22Rv1 (cell line): ENCODE measurements at regions not wholly inside any gene's neighbourhood (a gene's known extent, or its start where the extent isn't known, plus 50 kb on each side); places are given as distances from the start of the nearest gene placed in this dataset.

Source experiments
- H3K27ac ChIP-seq: fragments of 450-650 bp; 2 replicates; pipeline ENCODE4 v1.5.1; 2017
- ZFX ChIP-seq: fragments of 450-650 bp; IDR thresholded peaks from 2 replicates; pipeline ENCODE4 v1.6.1; 2017; ENCODE audit warnings: antibody characterized with exemption, borderline replicate concordance
- TF ChIP-seq, protein P1 (sequence below): fragments of 450-650 bp; IDR thresholded peaks from 2 replicates; pipeline ENCODE4 v1.5.1; 2017; ENCODE audit warnings: mild to moderate bottlenecking

DNA sequence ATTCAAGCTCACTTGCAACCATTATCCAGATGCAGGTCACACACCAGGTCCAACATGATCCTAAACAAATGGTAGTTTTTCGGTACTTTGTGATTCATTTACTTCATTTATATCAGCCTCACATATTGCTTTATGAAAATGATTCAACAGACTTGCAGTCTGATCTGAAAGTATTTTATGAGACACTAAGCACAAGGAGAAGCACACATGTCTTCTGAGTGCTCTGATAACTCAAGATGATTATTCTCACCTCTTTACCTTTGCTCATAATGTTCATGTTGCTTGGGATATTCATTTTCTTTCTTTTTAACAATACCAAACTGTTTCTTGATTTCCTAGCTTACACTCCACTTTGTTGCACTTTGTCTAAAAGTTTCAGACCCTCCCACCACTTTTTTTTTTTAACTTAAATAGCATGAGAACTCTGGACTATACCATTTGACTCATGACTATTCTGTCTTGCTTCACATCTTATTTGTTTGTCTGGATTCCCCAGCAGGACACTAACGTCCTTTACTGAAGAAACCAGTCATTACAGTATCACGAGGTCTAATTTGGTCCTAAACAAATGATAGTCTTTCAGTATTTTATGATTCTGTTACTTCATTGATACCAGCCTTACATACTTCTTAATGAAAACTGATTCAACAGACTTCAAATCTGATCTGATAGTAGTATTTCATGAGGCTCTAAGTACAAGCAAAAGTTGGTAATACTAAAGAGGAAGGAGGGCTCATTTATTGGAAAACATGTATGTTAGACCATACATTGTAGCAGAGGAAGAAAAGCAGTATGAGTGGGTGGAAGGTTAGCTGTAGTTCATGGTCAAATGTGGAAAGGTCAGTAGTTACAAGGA lies 171.8 kb upstream of the AHR start:
- TF ChIP-seq, protein P1, sequence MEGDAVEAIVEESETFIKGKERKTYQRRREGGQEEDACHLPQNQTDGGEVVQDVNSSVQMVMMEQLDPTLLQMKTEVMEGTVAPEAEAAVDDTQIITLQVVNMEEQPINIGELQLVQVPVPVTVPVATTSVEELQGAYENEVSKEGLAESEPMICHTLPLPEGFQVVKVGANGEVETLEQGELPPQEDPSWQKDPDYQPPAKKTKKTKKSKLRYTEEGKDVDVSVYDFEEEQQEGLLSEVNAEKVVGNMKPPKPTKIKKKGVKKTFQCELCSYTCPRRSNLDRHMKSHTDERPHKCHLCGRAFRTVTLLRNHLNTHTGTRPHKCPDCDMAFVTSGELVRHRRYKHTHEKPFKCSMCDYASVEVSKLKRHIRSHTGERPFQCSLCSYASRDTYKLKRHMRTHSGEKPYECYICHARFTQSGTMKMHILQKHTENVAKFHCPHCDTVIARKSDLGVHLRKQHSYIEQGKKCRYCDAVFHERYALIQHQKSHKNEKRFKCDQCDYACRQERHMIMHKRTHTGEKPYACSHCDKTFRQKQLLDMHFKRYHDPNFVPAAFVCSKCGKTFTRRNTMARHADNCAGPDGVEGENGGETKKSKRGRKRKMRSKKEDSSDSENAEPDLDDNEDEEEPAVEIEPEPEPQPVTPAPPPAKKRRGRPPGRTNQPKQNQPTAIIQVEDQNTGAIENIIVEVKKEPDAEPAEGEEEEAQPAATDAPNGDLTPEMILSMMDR = no peak

DNA sequence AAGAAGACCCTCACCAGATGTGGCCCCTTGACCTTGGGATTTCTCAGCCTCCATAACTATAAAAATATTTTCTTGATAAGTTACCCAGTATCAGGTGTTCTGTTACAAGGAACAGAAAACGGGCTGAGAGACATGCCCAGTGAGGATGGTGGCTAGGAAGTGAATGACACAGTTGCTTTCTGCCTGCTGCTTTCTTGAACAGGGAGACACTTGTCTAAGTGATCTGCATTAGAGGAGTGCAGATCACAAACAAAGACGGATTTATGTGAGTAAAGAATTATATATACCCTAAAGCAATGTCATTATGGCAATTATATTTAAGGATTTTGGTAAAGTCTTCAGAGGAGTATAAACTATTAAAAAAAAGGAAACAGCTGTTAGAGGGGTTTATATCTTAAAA lies 169.2 kb upstream of the AHR start:
- TF ChIP-seq, protein P1 = no peak
- no peak for TF ChIP-seq ZFX
- no peak overlapping the region for H3K27ac ChIP-seq

More for the DNA sequence above, 171.8 kb upstream of the AHR start:
- no peak overlapping the region for H3K27ac ChIP-seq

DNA sequence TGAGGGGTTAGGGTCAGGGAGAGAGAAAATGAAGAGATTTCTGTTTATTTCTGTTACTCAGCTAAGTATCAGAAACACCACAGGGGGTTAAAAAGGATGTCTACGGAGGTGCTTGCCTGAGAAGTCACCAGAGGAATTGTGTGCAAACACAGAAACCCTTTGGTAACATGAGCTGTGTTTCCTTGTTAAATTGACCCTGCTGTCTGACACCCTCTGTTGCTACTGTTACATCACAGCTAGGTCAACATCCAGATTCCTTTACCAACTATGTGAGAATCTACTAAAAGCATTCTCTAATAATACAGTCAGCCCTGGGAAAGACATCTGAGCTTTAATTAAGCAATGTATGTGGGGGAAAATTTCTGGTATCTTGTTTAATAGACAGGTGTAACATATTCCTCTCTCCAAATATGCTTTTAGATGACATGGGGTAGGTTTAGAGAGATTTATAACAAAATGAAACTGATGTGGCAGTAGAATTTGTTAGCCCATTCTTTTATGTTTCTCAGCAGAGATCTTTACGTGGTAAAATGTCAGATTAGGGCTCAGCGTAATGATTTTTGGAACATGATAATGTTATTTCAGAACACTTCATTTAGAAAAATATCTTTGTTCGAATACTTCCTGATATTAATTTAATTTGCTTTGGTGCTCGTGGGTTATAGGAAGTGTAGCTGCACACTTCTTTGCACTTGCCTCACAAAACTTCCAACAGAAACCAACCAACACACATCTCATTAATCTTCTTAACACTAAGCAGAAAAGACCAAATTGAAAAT lies 168.0 kb upstream of the AHR start:
- TF ChIP-seq ZFX = no peak
- TF ChIP-seq, protein P1 = no peak
- no peak overlapping the region for H3K27ac ChIP-seq

DNA sequence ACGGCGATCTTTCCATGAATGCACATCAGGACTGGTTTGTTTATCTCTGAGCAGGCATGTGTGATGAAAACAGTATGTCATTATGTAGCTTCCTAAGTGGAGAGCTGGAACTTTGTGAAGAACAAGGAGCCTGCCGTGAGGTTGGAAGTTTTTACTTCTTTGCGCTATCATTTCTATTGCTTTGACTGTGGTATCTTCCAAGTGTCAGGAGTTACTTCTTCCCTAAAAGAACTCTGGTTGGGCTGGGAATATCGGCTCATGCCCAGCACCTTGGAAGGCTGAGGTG lies 167.4 kb upstream of the AHR start:
- H3K27ac ChIP-seq = no peak overlapping the region
- TF ChIP-seq, protein P1 = no peak
- no peak for TF ChIP-seq ZFX

DNA sequence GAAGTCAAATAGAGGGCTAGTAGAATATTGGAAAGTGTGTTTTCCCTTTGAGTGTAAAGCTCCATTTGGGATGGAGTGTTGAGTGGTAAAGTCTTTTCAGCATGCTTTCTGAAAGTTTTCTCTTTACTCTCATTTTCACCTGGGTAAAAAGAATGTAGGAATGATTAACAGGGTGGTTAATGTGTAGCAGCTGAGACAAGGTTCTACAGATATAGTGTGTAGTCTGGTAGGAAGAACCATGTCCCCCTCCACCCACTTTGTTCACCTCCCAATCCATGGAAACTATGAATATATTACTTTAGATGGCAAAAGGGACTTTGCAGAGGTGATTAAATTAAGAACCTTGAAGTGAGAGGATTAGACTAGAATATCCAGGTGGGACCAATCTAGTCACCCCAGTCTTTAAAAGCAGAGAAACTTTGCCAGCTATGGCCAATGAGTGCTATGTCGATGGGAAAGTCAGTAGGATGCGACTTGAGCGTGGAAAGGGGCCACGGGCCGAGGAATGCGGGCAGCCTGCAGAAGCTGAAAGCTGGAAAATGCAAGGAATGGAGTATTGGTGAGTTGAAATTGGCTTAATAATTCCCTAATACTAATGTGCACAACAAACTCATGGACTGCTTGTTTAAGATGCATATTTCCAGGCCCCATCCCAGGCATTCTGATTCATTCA lies 166.3 kb upstream of the AHR start:
- TF ChIP-seq ZFX = no peak
- TF ChIP-seq, protein P1 = no peak
- no peak overlapping the region for H3K27ac ChIP-seq

DNA sequence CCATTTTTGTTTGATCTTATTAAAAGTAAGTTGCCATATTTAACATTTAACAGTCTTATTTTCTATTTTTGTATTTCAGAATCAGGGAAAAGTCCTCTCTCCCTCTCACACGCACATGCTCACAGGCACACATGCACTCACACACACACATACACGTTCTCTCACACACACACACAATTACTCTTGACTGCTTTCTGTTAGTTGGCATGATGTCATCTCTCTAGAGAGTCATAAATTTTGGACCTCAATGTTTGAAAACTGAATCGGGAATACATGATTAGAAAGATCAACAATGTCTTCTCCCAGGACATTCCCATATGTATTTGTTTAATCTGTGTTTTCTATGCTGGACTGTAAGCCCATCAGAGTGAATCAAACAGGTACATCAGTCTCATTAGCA lies 165.7 kb upstream of the AHR start:
- TF ChIP-seq, protein P1 = no peak
- no peak for TF ChIP-seq ZFX
- no peak overlapping the region for H3K27ac ChIP-seq
